CD4-positive, alpha-beta T cell treated with Interleukin-15 for 1 hour (primary cell): ENCODE measurements at regions not wholly inside any gene's neighbourhood (a gene's known extent, or its start where the extent isn't known, plus 50 kb on each side); places are given as distances from the start of the nearest gene placed in this dataset.

Source experiments
- DNase-seq: peaks from one replicate; pipeline ENCODE4 v3.0.0-alpha.2; 2020

GRCh38 chr2:12795851-12796250, 79.1 kb downstream of the TRIB2 start:
- no peak for DNase-seq

- DNase-seq: no peak
These were observed 79.9 kb downstream of the TRIB2 start for GRCh38 chr2:12796657-12797056.

- no peak for DNase-seq
These were observed 81.1 kb downstream of the TRIB2 start for GRCh38 chr2:12797815-12798214.

- DNase-seq: no peak
These were observed 86.9 kb downstream of the TRIB2 start for GRCh38 chr2:12803607-12804006.

- no peak for DNase-seq
These were observed 87.5 kb downstream of the TRIB2 start for GRCh38 chr2:12804091-12804856.

- no peak for DNase-seq
These were observed 88.3 kb downstream of the TRIB2 start for GRCh38 chr2:12805033-12805432.

- DNase-seq: no peak
These were observed 90.0 kb downstream of the TRIB2 start for GRCh38 chr2:12806549-12807242.

GRCh38 chr2:12807907-12808810, 91.4 kb downstream of the TRIB2 start:
- DNase-seq: no peak

GRCh38 chr2:12809526-12809925, 92.8 kb downstream of the TRIB2 start:
- DNase-seq: no peak

GRCh38 chr2:12811916-12812315, 95.2 kb downstream of the TRIB2 start:
- no peak for DNase-seq

GRCh38 chr2:12813166-12813565, 96.4 kb downstream of the TRIB2 start:
- no peak for DNase-seq

- DNase-seq: no peak
These were observed 99.9 kb downstream of the TRIB2 start for GRCh38 chr2:12816379-12817306.

GRCh38 chr2:12817870-12818269, 101.1 kb downstream of the TRIB2 start:
- no peak for DNase-seq

- no peak for DNase-seq
These were observed 101.8 kb downstream of the TRIB2 start for GRCh38 chr2:12818416-12819102.

GRCh38 chr2:12819103-12819475, 102.4 kb downstream of the TRIB2 start:
- no peak for DNase-seq

- no peak for DNase-seq
These were observed 103.0 kb downstream of the TRIB2 start for GRCh38 chr2:12819721-12820120.

- DNase-seq: no peak
These were observed 104.9 kb downstream of the TRIB2 start for GRCh38 chr2:12821656-12822055.

GRCh38 chr2:12824351-12824777, 107.6 kb downstream of the TRIB2 start:
- no peak for DNase-seq

GRCh38 chr2:12824778-12825379, 108.1 kb downstream of the TRIB2 start:
- DNase-seq: no peak

GRCh38 chr2:12826781-12827180, 110.0 kb downstream of the TRIB2 start:
- no peak for DNase-seq

GRCh38 chr2:12827721-12828120, 111.0 kb downstream of the TRIB2 start:
- DNase-seq: no peak
